Stimulated activated CD4-positive, alpha-beta T cell treated with anti-CD3 and anti-CD28 coated beads, TNF-alpha, amount 100 ng/mL, for 48 hours (primary cell): ENCODE measurements at regions not wholly inside any gene's neighbourhood (a gene's known extent, or its start where the extent isn't known, plus 50 kb on each side); places are given as distances from the start of the nearest gene placed in this dataset.
"Not testable (repeated sequence)": the region's sequence is repeated elsewhere in the genome, so short reads cannot be mapped to it uniquely, and the experiment has no call there.

Experiments
- DNase-seq, 3 donors: peaks; one replicate each; pipeline ENCODE4 v3.0.0-alpha.2; 2020; ENCODE audit warnings: low read depth in 3 of 3

DNA sequence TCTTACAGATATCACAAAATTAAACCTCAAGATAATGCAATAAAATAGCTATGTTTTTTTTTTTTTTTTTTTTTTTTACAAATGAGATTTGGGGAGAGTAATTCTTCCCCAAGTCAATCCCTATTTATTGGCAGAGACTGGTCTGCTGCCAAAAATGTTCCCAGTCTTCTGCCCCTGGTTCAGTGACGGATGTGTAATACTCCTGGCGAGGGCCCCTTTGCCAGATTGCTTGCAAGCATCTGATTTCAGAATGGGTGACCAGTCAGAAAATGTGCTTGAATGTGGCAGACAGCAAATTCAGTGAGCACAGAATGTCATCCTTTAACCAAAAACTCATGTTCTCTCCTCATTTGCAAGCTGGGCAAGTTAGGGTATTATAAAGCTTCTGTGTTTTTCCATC lies 363.8 kb upstream of the MTNR1B start:
- no peak for DNase-seq

DNA sequence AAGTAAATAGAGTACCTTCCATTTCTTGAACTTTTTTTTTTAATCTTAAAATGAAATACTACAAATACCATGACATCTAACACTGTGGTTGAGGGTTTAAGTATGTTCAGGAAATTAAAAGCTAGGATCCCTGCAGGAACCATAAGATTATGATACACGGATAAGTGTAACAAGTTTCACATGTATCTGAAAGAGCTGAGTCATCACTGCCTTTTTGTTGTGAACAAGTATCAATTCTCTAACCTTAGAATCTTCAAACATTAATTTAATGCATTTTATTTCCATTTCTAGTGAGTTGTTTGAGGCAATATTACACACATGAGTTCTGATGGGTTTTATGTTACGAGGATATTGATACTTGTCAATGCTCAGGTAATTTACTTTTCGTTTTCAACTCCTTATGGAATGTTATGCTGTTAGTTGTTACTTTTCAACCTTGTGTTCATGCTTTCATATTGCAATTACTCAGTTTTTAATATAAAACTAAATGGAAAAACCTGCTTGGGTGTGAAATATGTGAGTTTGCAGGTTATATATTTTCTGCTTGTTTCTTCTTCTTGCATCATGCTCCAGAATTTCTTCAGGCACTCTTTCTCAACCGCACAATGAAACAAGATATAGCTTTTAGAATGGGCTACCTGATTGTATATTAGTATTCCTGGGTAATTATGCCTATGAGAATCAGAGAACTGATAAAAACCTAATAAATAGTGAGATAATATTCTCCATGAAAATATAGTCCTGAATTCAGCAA lies 361.3 kb upstream of the MTNR1B start:
- no peak for DNase-seq

DNA sequence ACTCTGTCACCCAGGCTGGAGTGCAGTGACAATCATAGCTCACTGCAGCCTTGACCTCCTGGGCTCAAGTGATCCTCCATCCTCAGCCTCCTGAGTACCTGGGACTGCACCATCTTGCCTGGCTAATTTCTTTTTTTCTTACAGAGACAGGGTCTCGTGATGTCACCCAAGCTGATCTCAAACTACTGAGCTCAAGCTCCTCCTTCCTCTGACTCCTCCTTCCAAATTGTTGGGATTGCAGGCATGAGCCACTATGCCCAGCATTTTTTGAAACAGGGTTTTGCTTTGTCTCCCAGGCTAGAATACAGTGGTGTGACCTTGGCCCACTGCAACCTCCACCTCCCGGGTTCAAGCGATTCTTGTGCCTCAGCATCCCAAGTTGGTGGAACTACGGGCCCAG lies 358.3 kb upstream of the MTNR1B start:
- DNase-seq = no peak

DNA sequence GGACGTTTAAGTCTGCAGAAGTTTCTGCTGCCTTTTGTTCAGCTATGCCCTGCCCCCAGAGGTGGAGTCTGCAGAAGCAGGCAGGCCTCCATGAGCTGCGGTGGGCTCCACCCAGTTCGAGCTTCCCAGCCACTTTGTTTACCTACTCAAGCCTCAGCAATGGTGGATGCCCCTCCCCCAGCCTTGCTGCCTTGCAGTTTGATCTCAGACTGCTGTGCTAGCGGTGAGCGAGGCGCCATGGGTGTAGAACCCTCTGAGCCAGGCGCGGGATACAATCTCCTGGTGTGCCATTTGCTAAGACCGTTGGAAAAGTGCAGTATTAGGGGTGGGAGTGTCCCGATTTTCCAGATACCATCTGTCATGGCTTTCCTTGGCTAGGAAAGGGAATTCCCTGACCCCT lies 351.4 kb upstream of the MTNR1B start:
- DNase-seq = not testable (repeated sequence)

DNA sequence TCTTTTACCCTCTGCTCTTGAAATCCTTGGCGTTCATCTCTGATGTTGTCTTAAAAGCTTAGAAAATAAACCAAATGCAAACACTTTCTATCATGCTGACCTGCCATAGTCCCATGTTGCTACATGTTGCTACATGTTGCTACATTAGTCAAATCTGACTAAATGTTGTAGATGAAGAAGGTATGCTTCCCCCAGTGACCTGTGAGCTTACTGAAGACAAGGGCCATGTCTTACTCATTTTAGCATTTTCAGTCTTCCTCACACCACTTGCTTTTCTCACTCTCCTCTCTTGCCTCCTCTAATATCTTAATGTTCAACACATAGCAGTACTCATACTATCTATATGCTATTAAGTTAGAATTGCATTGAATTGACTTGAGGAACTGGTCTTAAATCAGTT lies 346.4 kb upstream of the MTNR1B start:
- no peak for DNase-seq

DNA sequence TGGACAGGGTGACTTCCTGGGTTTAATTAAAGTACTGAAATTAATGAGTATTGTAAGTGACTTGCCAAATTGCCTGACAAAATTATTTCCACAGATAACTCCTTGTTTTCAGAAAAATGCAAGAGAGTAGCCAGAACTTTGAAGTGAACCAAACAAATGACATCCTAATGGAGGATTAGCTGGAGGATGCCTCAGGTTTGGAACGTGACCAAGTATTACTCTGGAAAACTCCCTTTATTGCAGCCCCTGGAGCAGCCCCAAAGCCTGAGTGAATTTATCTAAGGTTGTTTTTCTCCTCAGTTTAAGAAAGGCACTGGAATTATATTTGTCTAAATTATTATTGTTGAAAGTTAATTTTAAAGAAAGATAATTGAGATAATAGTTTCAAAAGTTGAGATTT lies 343.6 kb upstream of the MTNR1B start:
- no peak for DNase-seq

DNA sequence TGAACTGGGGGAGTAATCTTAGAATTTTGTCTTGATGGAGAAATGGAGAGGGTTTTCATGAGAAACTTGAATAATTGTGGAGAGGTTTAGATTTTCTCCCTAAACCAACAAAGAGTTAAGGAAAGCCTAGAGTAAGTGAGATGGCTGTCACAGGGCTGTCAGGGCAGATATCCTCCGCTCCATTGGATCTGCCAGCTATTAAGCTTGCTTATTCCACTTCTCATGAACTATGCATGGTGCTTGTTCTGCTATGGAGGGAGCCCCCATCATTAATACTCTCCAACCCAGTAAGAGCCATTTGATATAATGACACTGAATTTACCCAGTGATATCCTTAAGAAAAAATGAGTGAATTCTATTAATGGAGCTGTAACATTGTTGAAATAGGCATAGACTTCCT lies 342.8 kb upstream of the MTNR1B start:
- DNase-seq = no peak

DNA sequence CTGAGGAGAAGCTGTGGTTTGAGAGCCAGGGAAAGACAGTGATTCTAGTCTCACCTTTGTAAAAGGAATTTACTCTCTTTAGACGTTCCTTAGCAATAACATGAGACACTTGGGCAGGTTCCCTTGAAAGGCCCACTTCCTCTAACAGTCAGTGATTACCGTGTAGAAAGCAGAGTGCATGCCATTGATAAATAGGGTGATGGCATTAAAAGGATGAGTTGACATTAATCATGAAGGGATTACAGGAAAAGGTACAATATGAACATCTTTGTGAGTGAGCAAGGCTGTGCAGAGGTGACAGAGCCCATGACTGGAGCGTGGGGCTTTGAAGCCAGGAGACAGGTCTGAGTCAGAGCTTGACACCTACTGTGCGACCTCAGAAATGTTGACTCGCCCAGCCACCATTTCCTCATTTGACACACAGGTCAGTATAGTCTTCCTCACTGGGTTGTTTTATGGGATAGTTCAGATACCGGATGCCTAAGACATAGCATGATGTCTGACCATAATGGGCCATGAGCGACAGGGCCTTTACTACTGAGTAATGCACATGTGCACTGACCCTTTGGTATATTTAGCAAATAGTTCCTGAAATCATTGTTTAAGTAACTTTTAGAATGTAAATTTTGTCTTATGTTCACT lies 341.7 kb upstream of the MTNR1B start:
- DNase-seq = no peak

DNA sequence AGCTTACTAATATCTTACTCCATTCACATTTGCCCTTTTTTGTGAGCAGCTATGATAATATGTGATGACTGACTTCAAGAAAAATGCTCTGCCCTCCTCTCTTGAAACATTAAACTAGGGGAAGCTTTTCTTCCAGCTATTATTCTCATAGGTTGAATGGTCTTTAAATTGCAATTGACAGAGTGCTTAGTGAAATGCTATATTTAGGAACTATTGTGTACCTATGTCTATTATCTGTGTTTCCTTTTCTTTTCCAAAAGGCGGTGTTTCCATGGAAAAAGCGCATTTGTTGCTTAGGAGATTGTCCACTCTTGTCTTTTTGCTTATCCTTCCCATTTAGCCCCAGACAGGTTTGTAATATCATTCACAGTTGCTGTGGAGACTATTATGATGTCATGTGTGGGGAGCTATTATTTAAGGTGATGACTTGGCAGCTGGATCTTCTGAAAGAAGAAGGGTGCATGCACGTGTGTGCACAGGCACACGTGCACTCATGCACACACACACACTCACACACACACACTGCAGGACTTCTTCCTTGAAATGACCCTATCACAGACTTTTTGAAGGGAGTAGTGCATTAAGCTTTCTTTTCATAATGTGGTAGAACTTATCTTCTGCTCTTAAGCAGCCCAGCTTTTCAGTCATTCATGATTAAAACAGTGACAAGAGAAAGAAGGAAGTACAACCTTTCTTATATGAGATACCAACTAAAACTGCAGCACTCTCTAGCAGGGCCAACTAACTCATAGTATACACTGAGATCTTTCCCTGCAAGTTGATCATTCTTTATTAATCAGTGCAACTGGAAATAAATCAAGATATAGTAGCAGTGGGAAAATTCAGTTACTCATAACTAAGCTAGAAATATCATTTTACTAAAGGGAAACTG lies 340.8 kb upstream of the MTNR1B start:
- no peak for DNase-seq

DNA sequence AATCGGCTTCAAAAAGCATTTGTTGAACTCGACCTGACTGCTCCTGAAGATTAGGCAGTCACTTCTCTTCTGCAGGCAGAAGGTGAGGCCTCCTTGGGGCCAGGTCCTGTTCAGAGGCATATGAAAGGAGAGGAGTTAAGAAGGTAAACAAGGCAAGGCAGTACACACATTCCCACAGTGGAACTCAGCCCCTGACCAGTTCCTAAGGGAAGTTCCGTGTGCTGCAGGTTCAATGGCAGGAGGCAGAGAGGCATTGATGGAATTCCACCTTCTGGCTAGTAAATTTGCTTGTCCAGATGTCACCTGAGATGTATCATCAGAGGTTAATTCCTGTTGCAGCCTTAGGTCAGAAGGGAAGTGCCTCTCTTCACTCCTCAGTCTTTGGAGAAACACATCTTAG lies 337.0 kb upstream of the MTNR1B start:
- no peak for DNase-seq

DNA sequence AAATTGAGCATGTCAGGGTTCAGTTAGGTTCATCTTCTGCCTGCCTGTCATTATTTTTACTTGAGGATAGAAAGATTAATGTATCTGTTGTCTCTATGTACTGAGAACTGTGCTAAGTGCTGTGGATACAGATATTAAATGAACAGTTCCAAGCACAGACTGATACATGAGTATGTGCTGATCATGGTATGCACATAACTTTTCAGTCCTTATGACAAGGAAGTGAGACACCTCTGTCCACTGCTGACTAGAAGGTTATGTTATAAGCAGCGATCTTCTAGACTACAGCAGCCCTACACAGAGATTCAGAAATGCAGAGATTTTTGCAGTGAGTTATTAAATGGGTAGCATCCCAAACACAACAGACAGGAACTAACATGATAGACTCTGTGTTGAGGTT lies 335.6 kb upstream of the MTNR1B start:
- no peak for DNase-seq

DNA sequence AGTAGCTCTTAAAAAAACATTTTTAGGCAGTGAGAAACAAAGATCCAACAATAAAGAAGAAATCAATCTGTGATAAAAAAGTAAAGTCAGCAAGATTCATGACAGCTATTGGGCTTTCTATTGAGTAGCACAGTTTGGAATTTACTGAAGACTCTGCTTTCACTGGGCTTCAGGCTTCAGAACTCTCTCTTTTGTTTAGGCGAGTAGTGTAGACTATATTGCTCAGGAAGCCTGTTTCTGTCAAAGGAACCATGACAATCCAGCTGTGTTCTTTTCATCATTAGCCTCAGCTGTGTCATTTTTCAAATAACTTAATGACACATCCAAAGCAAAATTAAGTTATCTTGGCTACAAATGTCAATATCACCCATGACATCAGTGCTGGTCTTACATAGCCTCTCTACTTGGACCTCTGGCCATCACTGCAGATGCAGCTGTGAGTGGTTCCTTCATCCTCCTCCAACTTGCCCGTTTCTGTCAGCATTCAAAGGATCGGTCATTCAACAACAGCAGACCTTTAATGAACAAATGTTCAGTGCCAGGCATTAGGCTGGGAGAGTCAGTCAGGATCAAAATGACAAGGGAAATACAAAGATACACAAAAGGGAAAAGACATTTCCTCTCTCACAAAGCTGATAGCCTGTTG lies 332.8 kb upstream of the MTNR1B start:
- DNase-seq = no peak

DNA sequence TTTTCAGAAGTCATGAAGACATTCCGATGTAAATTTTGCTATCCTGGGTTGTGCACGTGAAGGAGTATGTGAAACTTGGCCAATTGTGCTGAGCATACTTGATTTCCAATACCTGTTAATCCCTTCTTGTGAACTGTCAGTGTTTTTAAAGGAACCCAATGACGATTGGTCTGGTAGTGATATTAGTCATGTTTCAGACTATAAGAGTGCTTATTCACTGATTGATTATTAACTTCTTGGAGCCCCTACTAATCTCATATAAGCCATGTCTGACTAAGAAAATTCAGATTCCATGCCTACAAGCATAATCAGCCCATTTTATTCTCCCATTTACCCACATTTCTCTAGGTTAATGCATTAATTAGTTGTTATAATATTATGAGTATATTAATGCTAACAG lies 330.8 kb upstream of the MTNR1B start:
- no peak for DNase-seq

DNA sequence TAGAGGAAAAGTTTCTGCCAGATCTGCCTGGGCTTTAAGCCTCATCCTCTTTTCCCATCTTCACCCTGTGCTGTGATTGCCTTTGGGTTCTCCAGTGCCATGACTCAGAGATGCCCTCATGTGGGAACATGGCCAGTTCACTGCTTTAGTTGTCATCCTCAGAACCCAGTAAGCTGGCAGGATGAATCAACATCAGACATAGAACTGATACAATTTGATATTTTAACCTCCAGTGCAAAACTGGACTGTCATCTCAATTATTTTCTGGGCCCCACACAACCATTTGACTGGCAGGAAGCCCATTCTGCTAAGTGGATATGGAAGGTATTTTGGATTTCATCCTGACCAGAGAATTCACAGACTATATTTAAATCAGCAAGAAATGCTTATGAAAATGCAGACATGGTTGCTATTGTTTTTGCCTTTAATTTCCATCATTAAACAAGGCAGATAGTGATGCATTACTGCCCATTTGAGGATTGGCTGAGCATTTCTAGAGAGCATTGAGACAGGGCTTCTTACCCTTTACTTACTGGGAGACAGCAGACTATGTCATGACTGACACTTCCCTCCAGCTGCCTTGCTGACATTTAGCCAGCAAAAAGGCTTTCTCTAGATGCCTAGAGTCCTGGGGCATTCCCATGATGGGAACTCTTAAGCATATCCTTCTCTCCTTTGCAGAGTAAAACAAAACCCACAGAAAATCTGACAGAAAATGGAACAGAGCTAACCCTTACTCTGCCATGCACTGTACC lies 327.1 kb upstream of the MTNR1B start:
- DNase-seq = no peak

DNA sequence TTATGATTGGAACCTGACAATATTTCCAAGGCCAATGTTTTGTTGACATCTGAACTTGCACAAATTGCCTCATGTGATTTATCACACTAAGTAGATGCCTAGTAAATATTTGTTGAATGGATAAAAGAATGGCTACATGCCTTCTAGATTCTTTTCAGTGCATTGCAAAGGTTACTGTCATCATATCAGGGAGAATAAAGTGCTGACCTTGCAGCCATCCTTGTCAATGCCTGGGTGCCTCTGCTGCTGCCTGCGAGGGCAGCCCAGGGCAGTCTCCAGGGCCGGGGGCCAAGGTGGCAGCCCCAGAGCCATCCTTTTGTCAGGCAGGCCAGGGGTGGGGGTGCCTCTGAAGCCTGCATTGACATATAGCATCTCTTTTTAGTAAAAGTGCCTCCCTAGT lies 325.6 kb upstream of the MTNR1B start:
- no peak for DNase-seq

DNA sequence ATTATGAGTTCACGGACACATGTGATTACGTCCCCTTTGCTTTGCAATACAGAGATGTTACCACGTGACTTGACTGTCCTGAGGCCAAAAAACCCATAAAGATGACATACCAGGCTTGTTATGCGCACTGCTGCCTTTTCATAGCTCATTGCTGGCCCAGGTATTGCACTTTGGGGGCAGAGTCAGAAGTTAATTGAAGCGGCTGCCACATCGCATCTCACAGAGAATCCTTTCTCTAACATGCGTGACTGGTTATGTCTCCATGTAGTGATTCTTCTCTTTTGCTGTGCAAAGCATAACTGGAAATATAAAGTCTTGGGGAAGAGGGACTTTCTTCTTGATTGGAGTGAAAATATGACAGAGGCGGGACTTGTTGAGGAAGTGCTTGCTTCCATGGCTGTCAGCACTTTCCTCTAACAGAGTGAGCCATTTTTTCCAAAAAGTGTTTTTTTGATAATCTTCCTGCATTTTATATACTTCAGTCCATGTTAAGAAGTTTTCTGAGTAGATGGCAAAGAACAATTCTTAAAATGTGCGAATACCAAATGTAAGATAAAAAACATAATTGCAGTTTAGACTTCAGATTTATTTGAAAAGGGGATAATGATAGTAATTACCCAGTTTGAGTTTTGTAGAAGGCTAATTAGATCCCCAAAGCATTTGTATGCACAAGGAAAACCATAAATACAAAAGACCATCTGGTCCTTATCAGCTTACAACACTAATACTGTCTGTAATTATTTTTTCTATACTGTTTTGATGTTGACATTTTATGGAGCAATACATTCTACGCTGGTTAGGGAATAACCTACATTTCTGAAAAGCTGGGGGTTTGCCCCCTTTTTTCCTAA lies 324.6 kb upstream of the MTNR1B start:
- DNase-seq = no peak

DNA sequence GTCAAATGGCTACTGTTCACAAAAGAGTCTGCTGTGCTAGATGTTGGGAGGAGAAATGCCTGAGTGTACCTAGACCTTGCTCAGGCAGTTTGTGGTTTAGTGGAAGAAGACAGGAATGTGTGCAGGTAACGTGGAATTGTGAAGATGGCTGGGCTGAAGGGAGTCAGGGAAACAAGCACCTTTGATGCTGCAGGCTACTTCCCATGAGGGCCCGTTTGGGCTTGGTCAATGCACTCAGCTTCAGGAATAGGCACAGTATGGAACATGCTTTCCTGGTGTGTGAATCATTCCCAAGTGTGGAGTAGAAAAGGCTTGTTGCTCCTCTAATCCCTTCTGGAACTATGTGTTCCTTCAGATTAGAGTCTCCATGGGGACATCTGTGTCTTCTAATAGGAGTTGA lies 318.3 kb upstream of the MTNR1B start:
- DNase-seq = no peak

DNA sequence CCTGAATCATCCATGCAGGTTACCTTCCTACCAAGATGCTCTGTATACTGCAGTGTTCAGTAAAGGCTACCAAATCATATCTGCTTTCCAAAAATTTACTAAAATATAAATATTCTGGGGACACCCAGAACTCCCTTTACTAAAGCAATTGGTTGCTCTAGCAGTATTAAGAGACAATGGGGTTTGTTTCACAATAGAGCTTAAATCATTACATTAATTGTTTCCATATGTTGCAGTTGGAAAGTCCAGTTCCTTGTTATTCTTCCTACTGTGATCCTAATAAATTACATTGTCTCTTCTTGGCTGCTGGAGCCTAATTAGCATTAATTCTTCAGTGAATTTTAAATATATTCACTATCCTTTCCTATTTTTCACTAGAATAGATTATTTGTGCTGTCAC lies 316.0 kb upstream of the MTNR1B start:
- no peak for DNase-seq

DNA sequence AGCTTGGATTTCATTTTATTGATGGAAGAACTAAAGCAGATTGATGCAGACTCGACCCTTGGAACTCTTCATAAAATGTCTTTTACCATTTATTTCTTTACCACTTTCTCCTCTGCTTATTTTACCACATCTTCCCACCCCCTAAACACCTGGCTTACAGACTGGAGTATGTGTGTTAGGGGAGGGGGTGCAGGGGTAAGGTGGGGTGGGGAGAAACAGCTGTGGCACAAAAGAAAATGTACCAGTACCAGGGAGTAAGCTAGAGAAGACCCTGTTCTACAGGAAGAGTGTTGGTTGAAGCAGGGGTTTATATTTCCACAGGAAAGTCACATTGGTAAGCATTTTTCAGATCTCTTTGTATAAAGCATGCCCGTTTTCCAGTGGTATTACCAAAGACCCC lies 312.7 kb upstream of the MTNR1B start:
- DNase-seq = no peak

DNA sequence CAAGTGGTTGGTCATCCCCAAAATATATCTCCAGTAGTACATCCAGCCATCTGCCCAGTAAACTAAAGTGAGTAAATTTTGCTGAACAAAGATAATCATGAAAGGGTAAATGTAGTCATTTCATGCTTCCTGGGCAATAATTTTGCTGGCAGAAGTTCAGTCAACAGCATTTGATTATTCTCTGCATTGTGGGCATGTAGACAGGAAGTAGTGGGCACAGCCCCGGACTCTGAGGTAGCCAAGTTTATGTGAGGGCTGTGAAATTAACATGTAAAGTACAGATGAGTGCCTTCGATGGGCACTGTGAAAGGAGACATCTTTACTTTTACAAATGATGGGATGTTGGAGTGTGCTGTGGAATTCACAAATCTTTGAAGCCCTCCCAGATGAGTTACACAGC lies 312.2 kb upstream of the MTNR1B start:
- no peak for DNase-seq

DNA sequence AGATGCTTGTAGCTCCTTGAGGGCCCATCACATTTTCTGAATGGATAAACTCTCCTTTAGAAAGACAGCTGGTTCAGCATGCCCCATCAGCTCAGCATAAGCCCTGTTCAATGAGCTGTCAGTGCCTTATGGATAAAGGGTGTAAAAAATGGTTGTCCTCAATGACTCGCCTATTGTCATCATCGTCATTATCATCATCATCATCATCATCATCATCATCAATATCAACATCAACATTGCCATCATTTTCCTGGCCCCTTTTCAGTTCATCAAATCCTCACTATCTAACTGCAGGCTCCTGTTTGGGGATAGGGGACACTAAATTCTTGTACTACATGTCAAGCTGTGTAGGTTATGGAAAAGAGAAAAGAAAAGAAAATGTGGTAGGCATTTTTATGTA lies 310.7 kb upstream of the MTNR1B start:
- no peak for DNase-seq
